H9 (cell line): ENCODE measurements at regions not wholly inside any gene's neighbourhood (a gene's known extent, or its start where the extent isn't known, plus 50 kb on each side); places are given as distances from the start of the nearest gene placed in this dataset.

ENCODE experiments used
- DNase-seq: peaks from one replicate; pipeline ENCODE4 v3.0.0-alpha.2; 2017
- H2AFZ ChIP-seq: one replicate; pipeline ENCODE4 v1.6.1; 2013; ENCODE audit warnings: mild to moderate bottlenecking, low read length, control low read depth, moderate library complexity
- H2AK5ac ChIP-seq: 2 replicates; pipeline ENCODE4 v1.6.1; 2013; ENCODE audit warnings: low read length, control low read depth, mixed read lengths; ENCODE audit not compliant: insufficient read length
- H2BK120ac ChIP-seq: one replicate; pipeline ENCODE4 v1.6.1; 2013; ENCODE audit warnings: low read depth, mild to moderate bottlenecking, low read length, control low read depth, inconsistent platforms; ENCODE audit not compliant: poor library complexity, severe bottlenecking
- H2BK12ac ChIP-seq: 2 replicates; pipeline ENCODE4 v1.6.1; 2013; ENCODE audit warnings: low read length, control low read depth, mixed read lengths, low read depth; ENCODE audit not compliant: insufficient read length
- H2BK15ac ChIP-seq: 2 replicates; pipeline ENCODE4 v1.6.1; 2013; ENCODE audit warnings: low read depth, low read length, control low read depth
- H2BK20ac ChIP-seq: one replicate; pipeline ENCODE4 v1.6.1; 2013; ENCODE audit warnings: low read depth, mild to moderate bottlenecking, low read length, control low read depth, inconsistent platforms; ENCODE audit not compliant: poor library complexity, severe bottlenecking
- H2BK5ac ChIP-seq: 2 replicates; pipeline ENCODE4 v1.6.1; 2013; ENCODE audit warnings: low read length, control low read depth, mixed read lengths; ENCODE audit not compliant: insufficient read length
- H3K14ac ChIP-seq: 2 replicates; pipeline ENCODE4 v1.6.1; 2013; ENCODE audit warnings: low read length, control low read depth; ENCODE audit not compliant: insufficient read depth
- H3K18ac ChIP-seq: 2 replicates; pipeline ENCODE4 v1.6.1; 2013; ENCODE audit warnings: low read depth, mild to moderate bottlenecking, mixed read lengths, low read length, control low read depth; ENCODE audit not compliant: insufficient read length
- H3K23ac ChIP-seq: 2 replicates; pipeline ENCODE4 v1.6.1; 2013; ENCODE audit warnings: low read length, control low read depth, mixed read lengths, low read depth; ENCODE audit not compliant: insufficient read length
- H3K23me2 ChIP-seq: 2 replicates; pipeline ENCODE4 v1.6.1; 2013; ENCODE audit warnings: low read depth, mild to moderate bottlenecking, mixed read lengths, low read length, control low read depth; ENCODE audit not compliant: insufficient read length, poor library complexity, severe bottlenecking
- H3K27ac ChIP-seq: 2 replicates; pipeline ENCODE4 v1.5.1; 2013; ENCODE audit warnings: low read length, control low read depth, mixed read lengths, low read depth; ENCODE audit not compliant: insufficient read length
- H3K27me3 ChIP-seq: 2 replicates; pipeline ENCODE4 v1.6.1; 2013; ENCODE audit warnings: low read length, control low read depth, inconsistent platforms; ENCODE audit not compliant: insufficient read depth
- H3K4ac ChIP-seq: 2 replicates; pipeline ENCODE4 v1.6.1; 2013; ENCODE audit warnings: low read depth, mild to moderate bottlenecking, control low read depth, inconsistent platforms, low read length, moderate library complexity
- H3K4me1 ChIP-seq: 2 replicates; pipeline ENCODE4 v1.6.1; 2013; ENCODE audit warnings: low read length, control low read depth, inconsistent platforms; ENCODE audit not compliant: insufficient read depth
- H3K4me2 ChIP-seq: 2 replicates; pipeline ENCODE4 v1.6.1; 2013; ENCODE audit warnings: low read length, control low read depth, mixed read lengths; ENCODE audit not compliant: insufficient read length, insufficient read depth
- H3K56ac ChIP-seq: 2 replicates; pipeline ENCODE4 v1.6.1; 2013; ENCODE audit warnings: low read depth, mild to moderate bottlenecking, mixed read lengths, low read length, control low read depth; ENCODE audit not compliant: insufficient read length
- H3K79me1 ChIP-seq: 2 replicates; pipeline ENCODE4 v1.6.1; 2013; ENCODE audit warnings: low read depth, mild to moderate bottlenecking, moderate library complexity, low read length, control low read depth, inconsistent platforms; ENCODE audit not compliant: insufficient read depth, poor library complexity, severe bottlenecking
- H3K79me2 ChIP-seq: 2 replicates; pipeline ENCODE4 v1.6.1; 2013; ENCODE audit warnings: low read length, control low read depth, inconsistent platforms; ENCODE audit not compliant: insufficient read depth
- H3K9ac ChIP-seq: 2 replicates; pipeline ENCODE4 v1.6.1; 2013; ENCODE audit warnings: low read length, control low read depth, mixed read lengths; ENCODE audit not compliant: insufficient read length; ENCODE audit errors: extremely low read depth
- H3K9me3 ChIP-seq: one replicate; pipeline ENCODE4 v1.6.1; 2013; ENCODE audit warnings: low read depth, low read length, inconsistent platforms; ENCODE audit not compliant: control insufficient read depth
- H3T11ph ChIP-seq: one replicate; pipeline ENCODE4 v1.6.1; 2013; ENCODE audit warnings: mild to moderate bottlenecking, low read length, control low read depth, inconsistent platforms
- H4K20me1 ChIP-seq: one replicate; pipeline ENCODE4 v1.6.1; 2013; ENCODE audit not compliant: control insufficient read depth, insufficient read length, insufficient read depth
- H4K5ac ChIP-seq: 2 replicates; pipeline ENCODE4 v1.6.1; 2013; ENCODE audit warnings: low read depth, mild to moderate bottlenecking, mixed read lengths, low read length, control low read depth; ENCODE audit not compliant: insufficient read length
- H4K8ac ChIP-seq: replicated peaks from 2 replicates; pipeline ENCODE4 v1.6.1; 2013; ENCODE audit warnings: low read length, control low read depth, mixed read lengths, low read depth; ENCODE audit not compliant: insufficient read length
- H4K91ac ChIP-seq: 2 replicates; pipeline ENCODE4 v1.6.1; 2013; ENCODE audit warnings: low read depth, mild to moderate bottlenecking, moderate library complexity, mixed read lengths, low read length, control low read depth; ENCODE audit not compliant: insufficient read length
- H3K27ac Mint-ChIP-seq, 3 experiments: 2 replicates in 2 of 3; 3 replicates in 1 of 3; pipeline ENCODE4 v1.8.0; 2020 to 2021; ENCODE audit warnings: mixed read lengths in 3 of 3, mild to moderate bottlenecking in 1 of 3, moderate library complexity in 1 of 3
- H3K27me3 Mint-ChIP-seq: 2 replicates; pipeline ENCODE4 v1.8.0; 2021; ENCODE audit warnings: low read depth, mild to moderate bottlenecking, moderate library complexity, mixed read lengths
- H3K36me3 Mint-ChIP-seq, 3 experiments: 2 replicates in 2 of 3; 3 replicates in 1 of 3; pipeline ENCODE4 v1.8.0; 2020 to 2021; ENCODE audit warnings: low read depth in 3 of 3, mixed read lengths in 3 of 3; ENCODE audit not compliant: insufficient read depth in 1 of 3
- H3K4me1 Mint-ChIP-seq, 2 experiments: 2 replicates each; pipeline ENCODE4 v1.8.0; 2020; ENCODE audit warnings: mixed read lengths in 2 of 2
- H3K4me3 Mint-ChIP-seq, 2 experiments: 2 replicates in 1 of 2; 3 replicates in 1 of 2; pipeline ENCODE4 v1.8.0; 2020 to 2021; ENCODE audit warnings: mild to moderate bottlenecking in 2 of 2, mixed read lengths in 2 of 2, moderate library complexity in 1 of 2
- H3K9me3 Mint-ChIP-seq, 2 experiments: 2 replicates in 1 of 2; 3 replicates in 1 of 2; pipeline ENCODE4 v1.8.0; 2020; ENCODE audit warnings: mild to moderate bottlenecking in 2 of 2, mixed read lengths in 2 of 2, moderate library complexity in 1 of 2
- WGBS: extraction: QIAGEN DNeasy Blood & Tissue Kit; methylation state at CpG from one replicate; pipeline ENCODE4 v1.1.7; 2013; ENCODE audit warnings: missing lambda C conversion rate, low lambda C conversion rate, mixed read lengths; ENCODE audit not compliant: insufficient read length; ENCODE audit errors: extremely low coverage; 5-methylcytosine and 5-hydroxymethylcytosine counted together
- TF ChIP-seq, protein P1 (sequence below): fragments of 200-600 bp; sonication (generic); conservative IDR thresholded peaks from 3 replicates; pipeline ENCODE4 v1.8.0; 2021; ENCODE audit warnings: antibody characterized with exemption, mild to moderate bottlenecking

- no peak overlapping the region for H3K4me3 Mint-ChIP-seq
- no CpG with 5 or more reads among the region's 2 CpGs for WGBS
- H3K27ac ChIP-seq: no peak overlapping the region
Measured at GRCh38 chr12:76201316-76201715, 116.8 kb upstream of the NAP1L1 start.

More at GRCh38 chr12:76201316-76201715, 116.8 kb upstream of the NAP1L1 start:
- H3K18ac ChIP-seq: no peak overlapping the region
- H4K20me1 ChIP-seq: no peaks in the 10 kb centered on the region
- no peak overlapping the region for H2AFZ ChIP-seq
- peaks cover 5% of the 10 kb centered on the region for H3K27me3 Mint-ChIP-seq
- H4K8ac ChIP-seq: no peak overlapping the region
- H3K23me2 ChIP-seq: no peaks in the 10 kb centered on the region
- no peak overlapping the region for H3K4ac ChIP-seq
- H3K9ac ChIP-seq: no peak overlapping the region
- H2BK12ac ChIP-seq: no peak overlapping the region
- no peak overlapping the region for H3K23ac ChIP-seq
- no peak overlapping the region for H4K91ac ChIP-seq
- H3K4me1 ChIP-seq: no peaks in the 10 kb centered on the region
- H4K5ac ChIP-seq: no peak overlapping the region
- peaks cover 7 to 26% (median 12%) of the 10 kb centered on the region in 3 experiments for H3K36me3 Mint-ChIP-seq
- peaks cover 29% of the 10 kb centered on the region in 2 experiments for H3K9me3 Mint-ChIP-seq
- peaks cover 8 to 9% of the 10 kb centered on the region in 2 experiments; a peak in 3 of 4 replicates for H3K4me1 Mint-ChIP-seq
- no peaks in the 10 kb centered on the region for H3K79me1 ChIP-seq
- no peak overlapping the region for H2BK5ac ChIP-seq
- H2BK15ac ChIP-seq: no peak overlapping the region
- no peaks in the 10 kb centered on the region for H3K79me2 ChIP-seq
- no peaks in the 10 kb centered on the region for H3K27me3 ChIP-seq
- H3K9me3 ChIP-seq: peaks cover 10% of the 10 kb centered on the region
- no peak overlapping the region for H3K4me2 ChIP-seq
- no peak for DNase-seq
- no peak overlapping the region for H2BK20ac ChIP-seq
- H2AK5ac ChIP-seq: no peak overlapping the region
- no peak overlapping the region for H3K56ac ChIP-seq
- no peak overlapping the region for H2BK120ac ChIP-seq
- no peak overlapping the region for H3K14ac ChIP-seq
- H3K27ac Mint-ChIP-seq: no peak overlapping the region
- TF ChIP-seq, protein P1, sequence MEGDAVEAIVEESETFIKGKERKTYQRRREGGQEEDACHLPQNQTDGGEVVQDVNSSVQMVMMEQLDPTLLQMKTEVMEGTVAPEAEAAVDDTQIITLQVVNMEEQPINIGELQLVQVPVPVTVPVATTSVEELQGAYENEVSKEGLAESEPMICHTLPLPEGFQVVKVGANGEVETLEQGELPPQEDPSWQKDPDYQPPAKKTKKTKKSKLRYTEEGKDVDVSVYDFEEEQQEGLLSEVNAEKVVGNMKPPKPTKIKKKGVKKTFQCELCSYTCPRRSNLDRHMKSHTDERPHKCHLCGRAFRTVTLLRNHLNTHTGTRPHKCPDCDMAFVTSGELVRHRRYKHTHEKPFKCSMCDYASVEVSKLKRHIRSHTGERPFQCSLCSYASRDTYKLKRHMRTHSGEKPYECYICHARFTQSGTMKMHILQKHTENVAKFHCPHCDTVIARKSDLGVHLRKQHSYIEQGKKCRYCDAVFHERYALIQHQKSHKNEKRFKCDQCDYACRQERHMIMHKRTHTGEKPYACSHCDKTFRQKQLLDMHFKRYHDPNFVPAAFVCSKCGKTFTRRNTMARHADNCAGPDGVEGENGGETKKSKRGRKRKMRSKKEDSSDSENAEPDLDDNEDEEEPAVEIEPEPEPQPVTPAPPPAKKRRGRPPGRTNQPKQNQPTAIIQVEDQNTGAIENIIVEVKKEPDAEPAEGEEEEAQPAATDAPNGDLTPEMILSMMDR: no peak
- no peak overlapping the region for H3T11ph ChIP-seq
